ENCODE measurements at regions not wholly inside any gene's neighbourhood (a gene's known extent, or its start where the extent isn't known, plus 50 kb on each side); places are given as distances from the start of the nearest gene placed in this dataset.

GRCh38 chr9:30812821-30813220 lies 1571.6 kb upstream of the ACO1 start:
- H3K27ac ChIP-seq (ENCODE audit: control insufficient read depth, insufficient read depth): no peak overlapping the region
- no TSS peak for BruUV-seq (replicated peaks)
- ChIA-PET SMC1A (ENCODE audit: uncharacterized antibody, unreplicated experiment) (interaction anchor here (1.4 kb wide), 1 partner anchor 50 kb away, joined by 3 read pairs; no protein-coding TSS in a partner anchor), RAD21 (ENCODE audit: unreplicated experiment) (no interaction called here), CTCF (no interaction called here), POLR2A (no interaction called here)
- in situ Hi-C loops (cut with MboI): no loop called here
- H3K4me3 ChIP-seq: no peak overlapping the region
- 0% methylated on average over 1 of the region's 1 CpG for WGBS (ENCODE audit: insufficient coverage, insufficient replicate concordance, low lambda C conversion rate, missing lambda C conversion rate)
- TF ChIP-seq LARP7 (IDR thresholded peaks at IDR 0.05) (no peak), MTA2 (IDR thresholded peaks at IDR 0.05; ENCODE audit: low read depth) (no peak), SMARCA5 (IDR thresholded peaks at IDR 0.05) (no peak), ZNF207 (IDR thresholded peaks at IDR 0.05; ENCODE audit: borderline replicate concordance) (no peak), TCF12 (IDR thresholded peaks at IDR 0.05; ENCODE audit: low read depth, low read length) (no peak), ZNF384 (IDR thresholded peaks at IDR 0.05; ENCODE audit: borderline replicate concordance, low read depth, low read length) (no peak), IRF5 (IDR thresholded peaks at IDR 0.05; ENCODE audit: borderline replicate concordance) (no peak), NR2C2 (IDR thresholded peaks at IDR 0.05; ENCODE audit: borderline replicate concordance, control insufficient read depth, insufficient read length, low read depth) (no peak), ELK1 (IDR thresholded peaks at IDR 0.05; ENCODE audit: low read depth, low read length) (no peak)
- no peak for FAIRE-seq
- no peak overlapping the region for H3K4me2 ChIP-seq (ENCODE audit: control insufficient read depth, insufficient read depth)
- H3K4me1 ChIP-seq (ENCODE audit: control insufficient read depth, insufficient read depth, low read length): no peaks in the 10 kb centered on the region
- no peaks in the 10 kb centered on the region for H4K20me1 ChIP-seq (ENCODE audit: control insufficient read depth, insufficient read depth)
- intact Hi-C loops (cut with micrococcal nuclease; ENCODE audit: unreplicated experiment): no loop called here
- no peak for DNase-seq (ENCODE audit: low read depth, low spot score)
- H3K9ac ChIP-seq (ENCODE audit: control insufficient read depth, insufficient read depth, low read length): no peak overlapping the region
- H3K27me3 ChIP-seq (replicated peaks in 1 of 2; ENCODE audit: control insufficient read depth in 2 of 2, insufficient read depth in 2 of 2, low read length in 1 of 2): no peaks in the 10 kb centered on the region
- no peaks in the 10 kb centered on the region for H3K9me3 ChIP-seq (replicated peaks; ENCODE audit: control insufficient read depth, insufficient read depth, low read length)
- no peak overlapping the region for H2AFZ ChIP-seq (ENCODE audit: control insufficient read depth, low read depth, low read length)
- H3K79me2 ChIP-seq (ENCODE audit: control insufficient read depth, insufficient read depth, low read length): no peaks in the 10 kb centered on the region
- H3K36me3 ChIP-seq (ENCODE audit: control insufficient read depth in 2 of 2, insufficient read depth in 2 of 2, low read length in 1 of 2): no peaks in the 10 kb centered on the region
- no peak for ATAC-seq
